ENCODE measurements at regions not wholly inside any gene's neighbourhood (a gene's known extent, or its start where the extent isn't known, plus 50 kb on each side); places are given as distances from the start of the nearest gene placed in this dataset.

DNA sequence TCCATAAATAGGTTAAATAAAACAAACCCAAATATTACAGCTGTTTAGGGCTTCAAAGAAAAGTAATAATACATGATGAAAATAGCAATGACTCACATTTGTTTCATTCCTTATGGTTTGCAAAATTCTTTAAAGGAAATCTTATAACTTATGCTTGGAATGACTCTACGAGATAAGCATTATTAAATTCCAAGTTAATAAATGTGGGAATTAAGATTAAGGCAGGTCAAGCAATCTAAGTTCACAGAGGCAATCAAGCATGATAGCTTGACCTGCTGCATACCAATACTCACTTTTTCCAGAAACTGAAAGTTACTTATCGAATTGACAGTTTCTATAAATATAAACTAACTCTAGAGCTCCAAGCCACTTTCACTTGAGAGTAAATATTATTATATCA is 1002.9 kb upstream of the SEL1L start:
- no peak for DNase-seq (ENCODE audit: low read depth, low spot score)

DNA sequence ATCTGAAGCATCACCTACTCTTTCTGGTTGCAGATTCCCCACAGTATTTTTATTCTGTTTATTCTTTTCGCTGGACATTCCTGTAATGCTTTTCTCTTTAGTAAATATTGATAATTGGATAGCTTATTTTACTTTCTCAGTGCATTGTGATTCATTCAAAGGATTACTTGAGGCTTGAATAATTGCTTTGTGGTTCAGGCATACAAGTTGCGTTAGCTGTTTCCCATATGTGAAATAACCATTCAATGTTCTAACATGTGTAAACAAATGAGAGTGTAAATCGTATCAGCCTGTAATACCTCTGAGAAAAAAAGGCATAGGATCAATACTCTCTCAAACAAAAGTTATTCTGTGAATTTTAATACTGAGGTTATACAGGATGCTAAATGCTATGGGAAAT is 1004.2 kb upstream of the SEL1L start:
- DNase-seq (ENCODE audit: low read depth, low spot score), result no peak

DNA sequence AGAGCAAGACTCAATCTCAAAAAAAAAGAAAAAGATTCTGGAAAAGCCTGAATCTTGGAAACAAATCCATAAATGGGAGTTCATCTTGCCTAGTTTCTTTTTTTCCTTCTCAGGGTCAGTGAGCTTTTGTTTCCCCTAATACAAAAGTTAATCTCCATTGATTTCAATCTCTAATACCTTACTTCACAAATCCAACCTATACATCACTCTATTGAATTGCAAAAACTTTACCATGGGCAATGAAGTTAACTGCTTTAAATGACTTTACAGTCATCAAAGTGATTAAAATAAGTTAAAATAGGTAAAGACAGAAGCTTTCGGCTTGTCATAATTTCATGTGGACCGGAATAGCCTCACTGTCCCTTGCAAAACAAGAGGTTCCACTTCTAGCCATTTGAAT is 1012.7 kb upstream of the SEL1L start:
- no peak for DNase-seq (ENCODE audit: low read depth, low spot score)

DNA sequence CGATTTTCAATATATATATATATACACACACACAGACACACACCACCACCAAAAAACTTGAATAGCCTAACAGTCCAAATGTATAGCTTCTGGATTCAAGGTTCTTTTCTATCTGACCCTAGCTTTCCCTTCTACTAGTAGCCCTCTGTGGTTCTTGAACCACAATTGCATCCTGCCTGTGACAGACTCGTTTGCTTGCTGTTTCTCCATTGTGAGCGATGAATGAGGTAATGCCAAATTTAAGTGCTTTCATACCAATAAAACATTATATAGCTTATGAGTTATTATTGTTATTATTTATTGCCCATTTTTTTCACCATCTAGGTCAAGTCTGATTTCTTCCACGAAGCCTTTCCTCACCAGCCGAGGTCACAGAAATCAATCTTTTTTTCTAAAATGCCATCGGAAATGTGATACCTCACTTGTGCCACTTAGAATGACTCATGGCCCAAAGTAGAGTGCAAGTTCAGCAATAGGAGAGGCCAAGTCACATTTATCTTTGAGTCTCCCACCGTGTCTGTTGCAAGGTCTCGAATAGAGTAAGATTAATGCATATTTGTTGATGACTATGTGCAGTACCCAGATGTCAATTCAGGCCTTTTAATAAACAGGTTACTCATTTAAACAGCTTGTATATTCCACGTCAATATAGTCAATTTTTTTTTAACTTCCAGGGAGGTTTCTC is 1015.8 kb upstream of the SEL1L start:
- no peak for DNase-seq (ENCODE audit: low read depth, low spot score)

DNA sequence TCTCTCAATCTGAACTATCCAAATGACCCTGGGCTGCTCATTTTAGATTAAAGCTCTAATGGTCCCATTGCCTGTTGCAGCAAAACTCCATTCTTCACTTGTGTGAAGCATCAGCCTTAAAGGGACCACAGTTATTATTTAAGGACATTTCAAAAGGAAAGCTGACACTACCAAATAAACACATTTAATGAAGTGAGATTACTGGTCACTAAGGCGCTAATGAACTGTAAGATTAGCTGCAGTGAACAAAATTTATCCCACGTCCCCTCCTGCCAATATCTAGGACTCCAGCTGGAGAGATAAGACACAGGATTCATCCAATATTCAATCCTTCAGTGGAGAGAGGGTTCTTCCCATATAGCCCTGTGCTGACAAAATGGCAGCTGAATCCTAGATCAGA is 1029.2 kb upstream of the SEL1L start:
- DNase-seq (ENCODE audit: low read depth, low spot score), result no peak

DNA sequence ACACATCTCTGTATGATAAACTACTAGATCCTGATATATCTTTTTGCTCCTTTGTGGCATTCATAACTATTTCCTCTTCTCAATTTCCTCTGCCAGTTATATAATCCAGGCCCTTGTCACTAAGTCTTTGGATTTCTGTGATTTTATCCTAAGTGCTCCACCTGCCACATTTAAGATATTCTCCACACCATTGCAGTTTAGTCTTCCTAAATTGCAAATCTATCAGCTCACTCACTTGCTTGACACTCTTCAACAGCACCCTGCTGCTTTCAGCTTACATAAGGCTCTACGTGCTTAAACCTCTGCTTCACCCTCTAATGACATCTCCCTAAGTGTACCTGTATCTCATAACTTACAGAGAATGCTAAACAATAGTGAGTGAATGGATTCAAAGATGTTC is 1032.2 kb upstream of the SEL1L start:
- DNase-seq (ENCODE audit: low read depth, low spot score), result no peak

DNA sequence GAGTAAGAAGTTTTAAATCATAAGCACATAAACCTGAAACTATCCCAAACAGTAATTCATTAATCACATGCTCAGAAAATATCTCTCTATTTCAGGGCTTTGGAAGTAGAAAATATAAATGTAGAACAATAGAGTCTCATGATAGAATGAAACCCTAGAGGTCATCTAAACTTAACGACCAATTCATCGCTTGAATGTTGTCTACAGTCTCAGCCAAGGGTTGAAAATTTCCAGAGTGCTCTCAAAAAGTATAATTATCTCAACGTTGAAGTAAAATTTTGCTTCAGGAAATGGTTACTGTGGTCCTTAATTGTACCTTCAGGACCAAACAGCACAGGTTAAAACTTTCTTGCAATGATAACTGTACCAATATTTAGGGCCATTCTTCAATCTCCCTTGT is 1053.6 kb upstream of the SEL1L start:
- DNase-seq (ENCODE audit: low read depth, low spot score), result no peak

DNA sequence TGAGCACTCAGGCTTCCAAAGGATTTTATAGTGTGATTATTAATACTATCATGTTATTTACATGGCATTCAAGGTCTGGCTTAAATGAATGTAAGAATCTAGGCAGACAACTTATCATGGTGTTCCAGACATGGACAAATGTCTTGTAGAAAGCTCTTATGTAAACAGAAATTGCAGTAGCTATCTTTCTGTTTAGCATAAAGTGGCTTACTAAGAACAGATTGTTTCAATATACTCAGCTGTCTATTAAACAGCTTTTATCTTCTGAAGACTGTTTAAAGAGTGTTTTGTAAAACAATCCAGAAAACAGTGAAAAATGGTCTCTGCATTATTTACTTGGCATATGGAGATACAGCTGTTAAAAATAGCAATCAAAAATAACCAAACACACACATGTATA is 1061.8 kb upstream of the SEL1L start:
- no peak for DNase-seq (ENCODE audit: low read depth, low spot score)

DNA sequence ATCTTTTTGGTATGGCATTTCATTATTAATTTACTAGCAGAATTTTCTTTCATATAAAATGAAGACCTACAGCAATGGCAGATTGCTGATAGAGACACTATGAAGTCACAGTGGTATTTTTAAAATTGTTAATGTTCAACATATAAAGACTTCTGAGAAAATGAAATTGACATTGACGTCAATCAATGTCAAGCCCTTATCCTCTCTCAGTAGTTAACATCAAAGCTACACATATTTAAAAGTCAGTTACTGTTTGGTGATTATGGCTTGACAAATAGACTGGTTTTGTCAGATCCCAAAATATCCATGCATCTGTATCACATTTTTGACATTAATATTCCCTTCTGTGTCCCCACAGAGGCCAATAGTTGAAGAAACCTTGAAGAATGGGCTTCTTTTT is 1069.1 kb upstream of the SEL1L start:
- no peak for DNase-seq (ENCODE audit: low read depth, low spot score)

DNA sequence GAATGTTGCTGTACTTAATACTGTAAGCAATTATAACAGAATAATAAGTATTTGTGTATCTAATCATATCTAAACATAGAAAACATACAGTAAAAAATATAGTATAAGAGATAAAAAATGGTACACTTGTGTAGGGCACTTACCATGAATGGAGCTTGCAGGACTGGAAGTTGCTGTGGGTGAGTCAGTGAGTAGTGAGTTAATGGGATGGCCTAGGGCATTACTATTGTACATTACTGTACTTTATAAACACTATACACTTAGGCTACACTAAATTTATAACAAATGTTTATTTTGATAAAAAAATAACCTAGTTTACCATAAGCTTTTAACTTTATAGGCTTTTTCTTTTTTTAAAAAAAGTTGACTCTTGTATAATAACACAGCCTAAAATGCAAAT is 1071.2 kb upstream of the SEL1L start:
- no peak for DNase-seq (ENCODE audit: low read depth, low spot score)

DNA sequence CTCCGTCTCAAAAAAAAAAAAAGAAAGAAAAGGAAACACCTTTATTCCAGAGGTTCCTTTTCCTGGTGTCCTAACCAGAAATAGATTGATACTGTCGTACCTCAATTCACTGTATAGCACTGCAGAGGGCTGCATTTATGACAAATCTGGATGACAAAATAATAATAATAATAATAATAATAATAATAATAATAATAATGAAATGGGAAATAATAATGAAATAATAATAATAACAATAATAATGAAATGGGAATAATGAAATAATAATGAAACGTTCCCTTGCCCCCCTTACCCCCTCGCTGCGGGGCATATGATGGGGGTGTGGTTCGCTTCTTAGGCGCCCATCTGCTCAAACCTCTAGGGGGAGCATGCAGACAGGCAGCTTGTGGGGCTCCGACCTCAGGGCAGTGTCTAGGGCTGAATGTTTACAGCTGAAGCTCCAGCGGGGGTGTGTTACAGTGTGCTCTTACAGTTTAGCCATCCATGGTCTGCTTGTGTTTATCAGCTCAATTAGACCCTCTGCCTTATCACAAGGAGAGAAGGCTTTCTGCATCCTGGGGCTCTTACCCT is 1088.3 kb upstream of the SEL1L start:
- DNase-seq (ENCODE audit: low read depth, low spot score), result no peak

DNA sequence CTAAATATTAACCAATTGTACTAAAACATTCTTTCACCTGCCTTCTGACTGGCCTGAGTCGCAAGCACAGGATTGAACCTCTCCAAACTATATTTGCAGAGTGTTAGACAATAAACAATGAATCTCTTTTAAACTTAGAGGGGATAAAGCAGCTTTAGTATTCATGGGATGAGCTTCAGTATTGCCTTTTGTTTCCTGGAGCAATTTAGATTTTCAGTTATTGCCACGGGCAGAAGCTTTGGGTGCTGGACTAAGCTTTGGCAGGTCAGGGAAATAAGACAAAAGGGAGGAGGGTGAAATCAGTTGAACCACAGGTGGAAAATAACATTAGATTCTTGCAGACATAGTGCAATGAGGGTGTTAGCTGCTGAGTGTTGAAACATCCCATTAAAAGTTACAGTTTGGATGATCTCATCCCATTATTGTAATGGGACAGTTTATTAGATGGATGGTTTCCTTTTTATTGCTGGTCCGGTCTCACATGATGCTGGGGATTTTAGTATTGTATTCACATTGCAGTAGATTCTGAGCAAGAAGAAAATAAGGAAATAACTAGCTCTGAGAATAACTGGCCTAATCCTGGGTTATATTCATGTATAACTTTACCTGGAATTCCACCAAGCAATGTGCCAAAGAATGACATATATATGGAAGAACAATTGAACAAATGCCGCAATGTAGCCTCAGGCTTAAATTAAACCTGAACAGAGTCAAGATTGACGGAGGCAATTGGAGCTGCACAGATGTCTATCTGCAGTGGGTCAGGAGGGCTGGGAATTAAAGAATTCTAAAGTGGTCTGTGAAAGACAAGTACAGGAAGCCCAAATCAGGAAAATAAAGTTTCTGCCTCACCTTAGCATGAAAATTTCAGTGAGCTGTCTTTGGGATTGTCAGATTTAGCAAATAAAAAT is 1092.8 kb upstream of the SEL1L start:
- no peak for DNase-seq (ENCODE audit: low read depth, low spot score)

DNA sequence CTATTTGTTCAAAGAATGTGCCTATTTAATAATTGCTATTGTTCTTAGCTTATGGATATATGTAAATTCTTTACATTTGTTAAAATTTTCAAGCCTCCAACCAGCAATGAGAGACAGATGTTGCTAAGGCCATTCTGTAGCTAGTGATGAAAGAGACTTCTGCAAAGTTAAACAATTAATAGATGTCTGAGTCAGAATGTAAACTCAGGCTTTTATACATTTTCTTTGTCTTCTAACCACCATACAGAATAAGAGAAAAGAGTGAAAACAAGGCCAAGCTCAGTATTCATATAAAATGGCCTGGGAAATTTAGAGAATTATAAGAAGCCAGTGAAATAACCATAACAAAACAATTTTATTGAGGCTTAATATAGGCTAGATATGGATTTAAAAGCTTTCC is 1102.3 kb upstream of the SEL1L start:
- no peak for DNase-seq (ENCODE audit: low read depth, low spot score)

DNA sequence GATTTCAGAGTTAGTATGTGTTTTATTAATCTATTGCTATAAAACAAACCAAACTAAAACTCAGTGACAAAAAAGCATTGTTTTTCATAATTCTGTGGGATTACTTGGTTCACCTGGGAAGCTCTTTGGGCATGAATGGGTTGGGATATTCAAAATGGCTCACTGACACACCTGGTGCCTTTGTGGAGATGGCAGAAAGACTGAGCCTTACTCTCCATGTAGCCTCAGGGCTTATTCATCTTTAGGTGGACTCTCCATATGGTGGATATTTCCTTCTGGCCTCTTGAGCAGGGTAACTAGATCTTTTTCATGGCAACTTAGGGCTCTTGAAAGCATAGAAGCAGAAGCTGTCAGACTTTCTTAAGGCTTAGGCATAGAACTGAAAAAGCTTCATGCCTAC is 1102.8 kb upstream of the SEL1L start:
- DNase-seq (ENCODE audit: low read depth, low spot score), result no peak

DNA sequence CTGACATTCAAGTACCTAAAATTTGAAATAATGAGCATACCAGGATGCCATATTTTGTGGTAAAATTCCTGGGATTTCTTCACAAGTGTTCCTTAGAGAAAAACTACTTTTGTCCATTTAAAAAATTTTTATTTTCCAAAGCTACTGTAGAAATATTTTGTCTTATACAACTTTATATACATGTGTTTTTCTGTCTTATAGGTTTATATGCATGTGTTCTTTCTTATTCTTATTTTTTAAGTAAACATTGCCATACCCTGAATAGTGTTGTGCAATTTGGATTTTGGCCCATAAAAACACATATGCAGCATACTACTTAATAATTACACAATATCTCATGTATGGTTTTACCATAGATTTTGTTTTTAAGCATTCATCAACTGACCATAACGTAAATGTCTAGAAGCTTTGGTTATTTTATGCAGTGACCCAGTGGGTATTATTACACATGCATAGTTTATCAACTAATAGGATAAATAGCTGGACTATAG is 1107.4 kb upstream of the SEL1L start:
- DNase-seq (ENCODE audit: low read depth, low spot score), result no peak

DNA sequence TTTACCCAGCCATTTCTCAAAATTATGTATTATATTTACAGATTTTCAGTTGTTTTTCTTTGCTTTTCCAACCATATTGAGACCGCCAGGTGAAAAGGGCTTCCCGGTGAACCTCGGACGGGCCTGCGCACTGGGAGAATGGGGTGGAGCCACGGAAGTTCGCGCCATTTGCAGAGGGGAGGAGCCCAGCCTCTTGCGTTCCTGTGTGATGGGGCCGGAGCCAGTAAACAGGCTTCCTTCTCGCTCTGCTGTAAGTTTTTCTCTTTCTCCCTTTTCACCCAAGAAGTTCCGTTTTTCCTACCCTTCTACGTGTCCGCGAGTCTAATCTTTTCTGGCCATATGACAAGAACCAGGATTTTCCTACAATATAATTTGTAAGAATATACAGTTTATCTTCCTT is 1108.8 kb upstream of the SEL1L start:
- DNase-seq (ENCODE audit: low read depth, low spot score), result no peak

DNA sequence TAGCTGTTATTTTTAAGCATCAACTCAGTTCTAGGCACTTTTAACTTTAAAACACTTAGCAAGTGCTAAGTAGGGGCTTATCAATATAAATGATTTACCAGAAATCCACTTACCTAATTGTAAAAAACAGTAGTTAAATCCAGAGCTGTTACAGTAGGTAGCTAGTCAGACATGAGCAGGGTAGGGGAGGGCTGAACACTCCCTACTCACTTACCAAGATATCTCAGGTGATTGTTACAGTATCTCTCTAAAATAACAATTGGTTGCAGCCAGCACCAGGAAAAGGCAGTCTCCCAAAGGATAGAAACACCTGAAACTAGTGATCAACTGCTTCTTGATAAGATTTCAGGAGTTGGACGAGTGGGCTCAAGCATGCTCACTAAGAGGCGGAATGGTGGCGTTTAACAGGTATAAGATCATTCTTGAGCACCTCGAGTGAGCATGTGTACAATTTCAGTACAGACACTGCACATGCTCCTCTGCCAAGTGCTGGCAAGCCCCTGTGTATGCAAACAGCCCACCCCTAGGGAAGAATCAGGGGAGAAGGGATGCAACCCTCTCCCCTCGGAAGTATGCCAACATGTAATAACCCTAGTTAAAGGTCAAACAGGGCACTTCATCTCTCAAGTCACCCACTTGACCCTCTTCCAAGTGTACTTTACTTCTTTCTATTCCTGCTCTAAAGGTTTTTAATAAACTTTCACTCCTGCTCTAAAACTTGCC is 1113.6 kb upstream of the SEL1L start:
- no peak for DNase-seq (ENCODE audit: low read depth, low spot score)

DNA sequence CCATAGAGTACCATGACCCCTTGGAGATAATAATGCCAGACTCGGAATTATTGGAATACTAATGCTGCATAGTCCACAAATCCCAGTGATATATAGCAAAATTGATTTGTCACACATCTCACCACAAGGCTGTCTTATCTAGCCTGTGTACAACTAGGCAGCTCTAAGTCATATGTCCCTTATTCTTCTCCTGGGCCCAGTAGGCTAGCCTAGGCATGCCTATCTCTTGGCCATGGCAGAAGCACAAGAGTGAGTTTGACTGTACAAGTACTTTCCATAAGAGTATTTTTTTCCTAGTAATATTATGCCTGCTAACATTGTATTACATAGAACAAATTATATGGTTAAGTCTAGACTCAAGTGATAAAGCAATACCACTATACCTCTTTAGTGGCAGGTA is 1122.1 kb upstream of the SEL1L start:
- no peak for DNase-seq (ENCODE audit: low read depth, low spot score)

DNA sequence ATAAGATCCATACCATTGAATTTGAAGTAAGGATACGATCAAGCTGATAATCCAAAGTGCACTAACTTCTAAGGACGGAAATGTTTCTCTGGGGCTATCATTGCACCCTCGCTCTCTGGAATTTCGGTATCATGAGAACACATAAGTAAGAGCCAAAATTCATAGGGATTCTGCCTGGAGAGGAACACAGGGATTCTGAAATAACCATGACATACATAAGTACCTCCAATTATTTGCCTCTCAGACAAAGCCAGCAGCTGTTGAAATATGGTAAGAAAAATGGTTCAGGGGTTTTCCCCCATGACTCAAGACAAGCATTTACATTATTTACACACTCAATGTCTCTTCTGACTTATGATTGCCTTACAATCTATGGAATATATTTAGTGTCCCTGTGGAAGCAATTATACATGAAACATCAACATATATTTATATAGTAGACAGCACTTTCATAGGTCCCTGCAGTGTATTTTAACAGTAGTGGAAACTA is 1123.6 kb upstream of the SEL1L start:
- DNase-seq (ENCODE audit: low read depth, low spot score), result no peak

DNA sequence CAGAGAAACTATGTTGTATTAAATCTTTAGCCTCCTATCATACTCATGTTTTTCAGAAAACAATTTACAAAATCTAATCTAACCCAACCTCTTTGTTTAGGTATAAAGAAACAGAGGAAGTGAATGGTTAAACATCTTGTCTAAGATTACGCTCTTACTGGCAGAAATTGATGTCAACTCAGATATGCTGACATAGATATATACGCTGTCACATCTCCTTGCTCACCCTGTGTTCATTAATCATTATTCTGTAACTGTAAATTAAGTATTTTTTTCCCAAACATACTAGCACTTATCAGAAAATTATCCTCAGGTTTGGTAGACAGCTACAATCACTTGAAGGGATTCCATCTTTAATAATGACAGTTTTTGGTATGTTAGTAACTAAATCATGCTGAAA is 1127.6 kb upstream of the SEL1L start:
- DNase-seq (ENCODE audit: low read depth, low spot score), result no peak

DNA sequence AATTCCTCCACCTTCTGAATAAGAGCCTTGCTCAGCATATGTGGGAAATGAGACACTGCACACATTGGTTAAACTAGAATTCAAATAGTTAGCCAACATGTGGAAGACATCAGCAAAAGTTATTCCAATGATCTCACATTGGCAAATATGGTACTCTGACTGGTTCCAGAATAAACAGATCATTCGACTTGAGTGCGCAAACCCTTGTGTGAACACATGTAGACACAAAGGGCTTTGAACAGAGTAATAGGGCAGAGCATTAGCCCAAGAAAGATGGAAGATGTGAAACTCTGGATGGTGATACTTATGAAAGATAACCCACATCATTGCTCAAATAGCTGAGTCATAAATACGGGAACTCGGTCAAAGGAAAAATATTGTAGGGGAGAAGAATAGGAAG is 1133.4 kb upstream of the SEL1L start:
- no peak for DNase-seq (ENCODE audit: low read depth, low spot score)

DNA sequence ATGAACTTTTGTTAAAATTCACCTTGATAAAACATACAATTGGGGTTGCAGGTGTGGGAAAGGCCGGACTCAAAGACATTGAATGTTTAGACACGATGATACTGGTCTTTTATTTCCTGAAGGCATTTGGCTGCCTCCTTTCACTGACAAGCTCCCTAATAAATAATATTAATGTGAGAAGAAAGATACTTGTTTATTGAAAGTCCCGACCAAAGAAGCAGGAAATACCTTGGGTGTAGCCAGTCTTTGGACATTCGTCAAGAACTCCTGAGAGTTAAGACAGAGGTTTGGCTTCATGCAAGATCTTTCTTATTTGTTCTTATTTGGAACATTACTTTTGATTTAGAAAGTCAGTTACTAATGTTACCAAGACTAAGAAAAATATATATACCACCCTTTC is 1133.8 kb upstream of the SEL1L start:
- no peak for DNase-seq (ENCODE audit: low read depth, low spot score)

Measured in brain pericyte (primary cell).